ENCODE measurements at regions not wholly inside any gene's neighbourhood (a gene's known extent, or its start where the extent isn't known, plus 50 kb on each side); places are given as distances from the start of the nearest gene placed in this dataset.

- no peak for FAIRE-seq
Measured at GRCh38 chr2:11103984-11104793, 51.1 kb upstream of the SLC66A3 start.

DNA sequence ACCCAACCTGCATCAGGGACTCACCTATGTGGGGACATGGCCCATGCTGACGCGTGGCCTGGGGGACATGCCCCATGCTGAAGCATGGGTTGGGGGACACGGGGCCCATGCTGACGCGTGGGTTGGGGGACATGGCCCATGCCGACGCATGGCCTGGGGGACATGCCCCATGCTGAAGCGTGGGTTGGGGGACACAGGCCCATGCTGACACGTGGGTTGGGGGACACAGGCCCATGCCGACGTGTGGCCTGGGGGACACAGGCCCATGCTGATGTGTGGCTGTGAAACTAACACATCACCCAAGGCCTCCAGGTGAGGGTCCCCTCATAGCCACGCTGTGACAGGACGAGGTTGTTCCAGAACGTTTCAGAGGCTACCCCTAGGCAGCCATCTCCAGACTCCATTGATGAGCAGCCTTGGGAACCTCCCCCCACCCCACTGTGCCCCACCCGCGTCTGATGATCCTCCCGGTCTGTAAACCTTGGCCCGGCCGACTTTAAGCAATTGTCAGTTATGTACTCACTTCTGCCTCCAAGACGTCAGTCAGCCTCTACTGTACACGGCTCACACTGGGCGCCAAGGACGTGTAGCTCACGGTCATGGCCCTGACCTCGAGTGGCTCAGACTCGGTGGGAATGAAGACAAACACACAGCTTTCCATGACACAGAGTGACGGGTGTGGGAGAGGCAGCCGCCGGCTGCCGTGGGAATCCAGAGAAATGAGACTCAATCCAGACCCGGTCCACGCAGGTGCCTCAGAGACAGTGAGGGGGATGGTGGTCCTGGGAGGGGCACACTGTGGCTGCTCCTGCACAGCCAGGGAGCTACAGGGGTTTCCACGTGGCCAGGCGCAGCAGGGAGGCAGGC lies 50.2 kb upstream of the SLC66A3 start:
- no peak for FAIRE-seq

Data from TTC549 (cell line).